Uterus (tissue), 3 donors: ENCODE measurements at regions not wholly inside any gene's neighbourhood (a gene's known extent, or its start where the extent isn't known, plus 50 kb on each side); places are given as distances from the start of the nearest gene placed in this dataset.

Experiments
- DNase-seq, 2 donors: peaks; one replicate each; pipeline ENCODE4 v3.0.0-alpha.2; 2019 to 2020
- H3K27ac ChIP-seq, 2 donors: fragments of 200-600 bp; sonication (generic); 1 replicate in 1 of 2; 2 replicates in 1 of 2; pipeline ENCODE4 v1.5.1; 2016 to 2018
- H3K27me3 ChIP-seq, 2 donors: fragments of 200-600 bp; sonication (generic); one replicate each; pipeline ENCODE4 v1.5.1; 2018 to 2019; ENCODE audit warnings: control low read depth in 1 of 2
- H3K36me3 ChIP-seq, 2 donors: fragments of 200-600 bp; sonication (generic); one replicate each; pipeline ENCODE4 v1.5.1; 2019; ENCODE audit warnings: control low read depth in 1 of 2
- H3K4me1 ChIP-seq, 2 donors: fragments of 200-600 bp; sonication (generic); one replicate each; pipeline ENCODE4 v1.5.1; 2018 to 2019; ENCODE audit warnings: control low read depth in 1 of 2
- H3K4me3 ChIP-seq, 2 donors: fragments of 200-600 bp; sonication (generic); 1 replicate in 1 of 2; 2 replicates in 1 of 2; pipeline ENCODE4 v1.5.1; 2018 to 2019; ENCODE audit warnings: mild to moderate bottlenecking in 1 of 2
- H3K9me3 ChIP-seq, 2 donors: fragments of 200-600 bp; sonication (generic); one replicate each; pipeline ENCODE4 v1.5.1; 2019; ENCODE audit warnings: control low read depth in 1 of 2
- CTCF ChIP-seq, 4 experiments: fragments of 200-600 bp in 2 of 4; fragments of 450-650 bp in 2 of 4; sonication (generic) in 2 of 4; IDR thresholded peaks; one replicate each; pipeline ENCODE4 v1.5.1; 2016 to 2019; ENCODE audit warnings: antibody characterized with exemption in 4 of 4, mild to moderate bottlenecking in 2 of 4, moderate library complexity in 1 of 4
- POLR2A ChIP-seq, 2 donors: fragments of 450-650 bp; IDR thresholded peaks; one replicate each; pipeline ENCODE4 v1.6.1; 2016; ENCODE audit warnings: antibody characterized with exemption in 2 of 2, mild to moderate bottlenecking in 1 of 2, moderate library complexity in 1 of 2
- intact Hi-C: fragments of 100-400 bp; cut with DNase I; formaldehyde crosslinking; loops from one replicate; pipeline ENCODE4 v1.15.1; 2023; ENCODE audit warnings: low total_unique reads
- donor health status: DM: yes; HTN: yes; CAD: no.

- H3K27me3 ChIP-seq, result no peaks in the 10 kb centered on the region
- peak; percentile 89 to 99 (median 96) for TF ChIP-seq CTCF (IDR thresholded peaks at IDR 0.05)
- TF ChIP-seq POLR2A (IDR thresholded peaks at IDR 0.05), result no peak
- H3K36me3 ChIP-seq, result no peaks in the 10 kb centered on the region
- peak overlapping the region; percentile 85 to 96 for H3K27ac ChIP-seq
- no peaks in the 10 kb centered on the region for H3K9me3 ChIP-seq
- H3K4me3 ChIP-seq, result peak overlapping the region; percentile 21 to 26
- intact Hi-C loops, result loop anchor here (10.0 kb wide), 2 partner anchors 255 to 355 kb away; no protein-coding TSS in a partner anchor
- DNase-seq, result peak; percentile 95 to 98
- no peaks in the 10 kb centered on the region for H3K4me1 ChIP-seq
Observed at GRCh38 chr4:38319456-38320342, 344.3 kb upstream of the KLF3 start.

GRCh38 chr4:38320343-38320695, 343.7 kb upstream of the KLF3 start:
- intact Hi-C loops, result loop anchor here (10.0 kb wide), 1 partner anchor 354 kb away; no protein-coding TSS in a partner anchor
- Histone ChIP-seq H3K9me3 (no peaks in the 10 kb centered on the region), H3K27ac (peak overlapping the region; percentile 45 to 81), H3K4me3 (no peak overlapping the region), H3K4me1 (no peaks in the 10 kb centered on the region), H3K27me3 (no peaks in the 10 kb centered on the region), H3K36me3 (no peaks in the 10 kb centered on the region)
- no peak for DNase-seq
- TF ChIP-seq POLR2A (IDR thresholded peaks at IDR 0.05), result no peak
- TF ChIP-seq CTCF (IDR thresholded peaks at IDR 0.05), result no peak

- Histone ChIP-seq H3K36me3 (no peaks in the 10 kb centered on the region), H3K27ac (peak overlapping the region in 1 of 2 donors; percentile 45)
- TF ChIP-seq CTCF (IDR thresholded peaks at IDR 0.05), result no peak
- no peak for TF ChIP-seq POLR2A (IDR thresholded peaks at IDR 0.05)
Observed at GRCh38 chr4:38320833-38321232, 343.2 kb upstream of the KLF3 start.

GRCh38 chr4:38322714-38323113, 341.3 kb upstream of the KLF3 start:
- H3K36me3 ChIP-seq, result no peaks in the 10 kb centered on the region
- TF ChIP-seq CTCF (IDR thresholded peaks at IDR 0.05), result no peak
- TF ChIP-seq POLR2A (IDR thresholded peaks at IDR 0.05), result no peak
- H3K4me1 ChIP-seq, result no peaks in the 10 kb centered on the region
- H3K27ac ChIP-seq, result no peak overlapping the region
- H3K27me3 ChIP-seq, result no peaks in the 10 kb centered on the region
- no peaks in the 10 kb centered on the region for H3K9me3 ChIP-seq
- intact Hi-C loops, result loop anchor here (10.0 kb wide), 1 partner anchor 352 kb away; no protein-coding TSS in a partner anchor
- no peak for DNase-seq
- no peak overlapping the region for H3K4me3 ChIP-seq

More at GRCh38 chr4:38320833-38321232, 343.2 kb upstream of the KLF3 start:
- DNase-seq, result no peak
- intact Hi-C loops, result loop anchor here (10.0 kb wide), 1 partner anchor 354 kb away; no protein-coding TSS in a partner anchor
- Histone ChIP-seq H3K9me3 (no peaks in the 10 kb centered on the region), H3K4me3 (no peak overlapping the region), H3K27me3 (no peaks in the 10 kb centered on the region), H3K4me1 (no peaks in the 10 kb centered on the region)

- H3K27ac ChIP-seq, result no peak overlapping the region
Observed at GRCh38 chr4:38323141-38323641, 340.8 kb upstream of the KLF3 start.

More at GRCh38 chr4:38323141-38323641, 340.8 kb upstream of the KLF3 start:
- Histone ChIP-seq H3K27me3 (no peaks in the 10 kb centered on the region), H3K9me3 (no peaks in the 10 kb centered on the region), H3K36me3 (no peaks in the 10 kb centered on the region), H3K4me1 (no peaks in the 10 kb centered on the region), H3K4me3 (no peak overlapping the region)
- no peak for DNase-seq
- TF ChIP-seq POLR2A (IDR thresholded peaks at IDR 0.05) (no peak), CTCF (IDR thresholded peaks at IDR 0.05) (no peak)
- intact Hi-C loops, result loop anchor here (10.0 kb wide), 1 partner anchor 352 kb away; no protein-coding TSS in a partner anchor
